ENCODE measurements at regions not wholly inside any gene's neighbourhood (a gene's known extent, or its start where the extent isn't known, plus 50 kb on each side); places are given as distances from the start of the nearest gene placed in this dataset.

DNA sequence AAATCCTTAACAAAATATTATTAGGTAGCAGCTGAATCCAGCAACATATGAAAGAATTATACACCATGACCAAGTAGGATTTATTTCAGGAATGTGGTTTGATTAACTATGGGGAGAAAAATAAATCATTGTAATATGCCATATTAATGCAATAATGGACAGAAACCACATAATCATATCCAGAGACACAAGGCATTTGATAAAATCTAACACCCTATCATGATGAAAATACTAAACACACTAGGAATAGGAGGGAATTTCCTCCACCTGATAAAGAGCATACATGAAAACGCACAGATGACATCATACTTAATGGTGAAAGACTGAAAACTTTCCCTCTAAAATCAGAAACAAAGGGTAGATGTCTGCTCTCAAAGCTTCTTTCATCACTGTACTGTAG lies 238.9 kb downstream of the PHLDA1 start:
- no peak for TF ChIP-seq SMC3 (conservative IDR thresholded peaks at IDR 0.05; ENCODE audit: insufficient read depth, low read depth, low read length)
- TF ChIP-seq, protein P1, sequence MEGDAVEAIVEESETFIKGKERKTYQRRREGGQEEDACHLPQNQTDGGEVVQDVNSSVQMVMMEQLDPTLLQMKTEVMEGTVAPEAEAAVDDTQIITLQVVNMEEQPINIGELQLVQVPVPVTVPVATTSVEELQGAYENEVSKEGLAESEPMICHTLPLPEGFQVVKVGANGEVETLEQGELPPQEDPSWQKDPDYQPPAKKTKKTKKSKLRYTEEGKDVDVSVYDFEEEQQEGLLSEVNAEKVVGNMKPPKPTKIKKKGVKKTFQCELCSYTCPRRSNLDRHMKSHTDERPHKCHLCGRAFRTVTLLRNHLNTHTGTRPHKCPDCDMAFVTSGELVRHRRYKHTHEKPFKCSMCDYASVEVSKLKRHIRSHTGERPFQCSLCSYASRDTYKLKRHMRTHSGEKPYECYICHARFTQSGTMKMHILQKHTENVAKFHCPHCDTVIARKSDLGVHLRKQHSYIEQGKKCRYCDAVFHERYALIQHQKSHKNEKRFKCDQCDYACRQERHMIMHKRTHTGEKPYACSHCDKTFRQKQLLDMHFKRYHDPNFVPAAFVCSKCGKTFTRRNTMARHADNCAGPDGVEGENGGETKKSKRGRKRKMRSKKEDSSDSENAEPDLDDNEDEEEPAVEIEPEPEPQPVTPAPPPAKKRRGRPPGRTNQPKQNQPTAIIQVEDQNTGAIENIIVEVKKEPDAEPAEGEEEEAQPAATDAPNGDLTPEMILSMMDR (IDR thresholded peaks at IDR 0.05 in 2 of 3, conservative IDR thresholded peaks at IDR 0.05 in 1 of 3; ENCODE audit: insufficient read depth in 2 of 3, low read depth in 1 of 3, low read length in 3 of 3): no peak
- no peak for TF ChIP-seq POLR2AphosphoS5 (IDR thresholded peaks at IDR 0.05; ENCODE audit: control insufficient read depth, insufficient read depth, low read depth, low read length)
- no peak for TF ChIP-seq HCFC1 (IDR thresholded peaks at IDR 0.05; ENCODE audit: low read depth, low read length)
- TF ChIP-seq ZKSCAN1 (IDR thresholded peaks at IDR 0.05; ENCODE audit: low read depth, low read length): no peak
- TF ChIP-seq FOS (IDR thresholded peaks at IDR 0.05; ENCODE audit: extremely low read depth, insufficient read length): no peak
- no peak for TF ChIP-seq MBD2 (IDR thresholded peaks at IDR 0.05; ENCODE audit: borderline replicate concordance, low read depth)
- TF ChIP-seq PTTG1 (tag; IDR thresholded peaks at IDR 0.05; ENCODE audit: low read depth): no peak
- TF ChIP-seq TOE1 (IDR thresholded peaks at IDR 0.05; ENCODE audit: borderline replicate concordance): no peak
- no peak for TF ChIP-seq TOE1 (CRISPR knock-in tag; IDR thresholded peaks at IDR 0.05; ENCODE audit: borderline replicate concordance, low read depth)
- TF ChIP-seq CREM (IDR thresholded peaks at IDR 0.05; ENCODE audit: low read depth): no peak
- no peak for TF ChIP-seq MEF2D (tag; conservative IDR thresholded peaks at IDR 0.05; ENCODE audit: low read depth)
